NT2/D1 (cell line): ENCODE measurements at regions not wholly inside any gene's neighbourhood (a gene's known extent, or its start where the extent isn't known, plus 50 kb on each side); places are given as distances from the start of the nearest gene placed in this dataset.

Experiments used
- DNase-seq: peaks from one replicate; pipeline ENCODE4 v3.0.0-alpha.2; 2011; ENCODE audit warnings: low read depth, low spot score
- H3K27me3 ChIP-seq: 2 replicates; pipeline ENCODE4 v1.6.0; 2011; ENCODE audit warnings: mild to moderate bottlenecking; ENCODE audit not compliant: insufficient read length, insufficient read depth
- H3K36me3 ChIP-seq: 2 replicates; pipeline ENCODE4 v1.6.1; 2011; ENCODE audit warnings: mild to moderate bottlenecking, low read length, mixed read lengths; ENCODE audit not compliant: insufficient read depth, insufficient read length
- H3K4me1 ChIP-seq: 2 replicates; pipeline ENCODE4 v1.5.1; 2011; ENCODE audit not compliant: insufficient read depth, insufficient read length
- H3K4me3 ChIP-seq: 2 replicates; pipeline ENCODE4 v1.5.1; 2011; ENCODE audit warnings: low read depth; ENCODE audit not compliant: insufficient read length
- H3K9ac ChIP-seq: 2 replicates; pipeline ENCODE4 v1.6.0; 2011; ENCODE audit warnings: low read depth; ENCODE audit not compliant: insufficient read length
- H3K9me3 ChIP-seq: 2 replicates; pipeline ENCODE4 v1.5.1; 2011; ENCODE audit warnings: mild to moderate bottlenecking, low read length; ENCODE audit not compliant: insufficient read depth
- SUZ12 ChIP-seq: IDR thresholded peaks from 2 replicates; pipeline ENCODE4 v1.6.1; 2011; ENCODE audit not compliant: insufficient read length, insufficient read depth; ENCODE audit errors: extremely low read depth
- YY1 ChIP-seq: IDR thresholded peaks from 2 replicates; pipeline ENCODE4 v1.6.1; 2011; ENCODE audit not compliant: insufficient read length, insufficient read depth
- ZNF274 ChIP-seq: IDR thresholded peaks from 2 replicates; pipeline ENCODE4 v1.6.1; 2011; ENCODE audit warnings: mild to moderate bottlenecking, low read depth, low read length

DNA sequence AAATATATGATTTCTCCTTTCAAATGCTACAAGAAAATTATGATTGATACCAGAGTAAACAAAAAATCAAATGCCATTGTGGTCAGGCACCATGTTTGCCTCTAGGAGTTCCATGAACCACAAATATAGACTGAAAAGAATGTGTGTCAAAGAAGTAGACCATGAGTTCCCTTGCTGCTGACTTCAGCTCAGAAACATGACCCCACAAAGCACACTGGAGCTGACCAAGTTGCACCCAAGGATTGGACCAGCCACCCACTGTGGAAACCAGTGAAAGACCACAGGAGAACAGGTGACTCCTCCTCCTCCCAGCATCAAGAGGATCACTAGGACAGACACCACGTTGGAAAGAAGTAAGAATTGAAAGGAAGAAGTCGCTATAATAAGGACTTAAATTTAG is 90.8 kb upstream of the TENT5A start:
- no peak for TF ChIP-seq ZNF274
- no peak for TF ChIP-seq YY1
- no peak for TF ChIP-seq SUZ12
- no peak for DNase-seq
- Histone ChIP-seq H3K36me3 (no peaks in the 10 kb centered on the region), H3K9ac (no peak overlapping the region), H3K9me3 (no peaks in the 10 kb centered on the region), H3K4me1 (no peaks in the 10 kb centered on the region), H3K27me3 (no peaks in the 10 kb centered on the region), H3K4me3 (no peak overlapping the region)

DNA sequence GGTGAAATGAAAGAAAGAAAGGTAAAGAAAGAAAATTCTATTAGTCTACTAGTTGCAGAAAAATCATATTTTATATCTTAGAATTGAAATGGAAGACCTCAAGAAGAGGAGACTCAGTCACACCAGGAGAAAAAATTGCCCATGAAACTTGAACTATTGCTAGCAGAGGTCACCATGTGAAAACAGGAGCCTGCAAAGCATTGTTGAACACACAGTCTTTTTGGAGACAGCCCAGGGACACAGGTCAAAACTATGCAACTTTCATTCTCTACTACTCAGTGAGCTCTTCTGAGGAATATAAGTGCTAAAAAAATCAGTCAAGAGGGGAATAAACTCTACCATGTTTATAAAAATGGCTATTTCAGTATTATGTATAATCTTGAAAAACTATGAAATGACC is 89.8 kb upstream of the TENT5A start:
- Histone ChIP-seq H3K4me1 (no peaks in the 10 kb centered on the region), H3K9ac (no peak overlapping the region), H3K9me3 (no peaks in the 10 kb centered on the region), H3K4me3 (no peak overlapping the region), H3K27me3 (no peaks in the 10 kb centered on the region), H3K36me3 (no peaks in the 10 kb centered on the region)
- no peak for DNase-seq
- no peak for TF ChIP-seq SUZ12
- TF ChIP-seq ZNF274, result no peak
- no peak for TF ChIP-seq YY1

DNA sequence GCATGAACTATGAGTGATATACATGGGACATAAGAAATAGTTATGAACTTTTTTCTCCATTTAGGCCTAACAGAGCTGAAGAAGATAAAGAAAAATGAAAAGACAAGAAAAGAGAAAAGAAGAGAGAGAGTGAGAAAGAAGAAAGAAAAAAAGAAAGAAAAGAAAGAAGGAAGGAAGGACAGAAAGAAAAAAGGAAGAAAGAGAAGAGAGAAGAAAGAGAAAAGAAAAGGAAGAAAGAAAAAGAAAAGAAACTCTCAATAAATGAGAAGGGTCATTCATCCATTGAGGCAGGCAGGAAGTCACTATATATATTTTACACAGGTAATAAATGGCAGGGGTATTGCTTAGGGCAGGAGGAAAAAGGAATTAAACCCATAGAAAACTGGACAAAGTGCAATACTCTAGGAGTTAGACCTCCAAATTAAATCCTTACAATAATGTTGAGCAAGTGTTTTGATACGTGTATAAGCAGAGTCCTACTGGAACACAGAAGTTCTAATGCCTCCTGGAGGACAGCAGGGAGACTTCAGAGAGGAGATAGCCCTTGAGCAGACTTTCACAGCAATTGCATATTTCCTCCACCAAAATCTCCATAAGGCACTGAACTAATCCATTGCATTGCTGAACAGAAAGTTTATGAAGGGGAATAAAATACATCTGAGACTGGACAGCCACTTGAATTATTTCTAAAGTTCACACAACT is 86.4 kb upstream of the TENT5A start:
- no peak overlapping the region for H3K9ac ChIP-seq
- no peaks in the 10 kb centered on the region for H3K36me3 ChIP-seq
- TF ChIP-seq ZNF274 (no peak), YY1 (no peak), SUZ12 (no peak)
- DNase-seq, result no peak
- no peaks in the 10 kb centered on the region for H3K9me3 ChIP-seq
- no peak overlapping the region for H3K4me3 ChIP-seq
- no peaks in the 10 kb centered on the region for H3K4me1 ChIP-seq
- no peaks in the 10 kb centered on the region for H3K27me3 ChIP-seq

DNA sequence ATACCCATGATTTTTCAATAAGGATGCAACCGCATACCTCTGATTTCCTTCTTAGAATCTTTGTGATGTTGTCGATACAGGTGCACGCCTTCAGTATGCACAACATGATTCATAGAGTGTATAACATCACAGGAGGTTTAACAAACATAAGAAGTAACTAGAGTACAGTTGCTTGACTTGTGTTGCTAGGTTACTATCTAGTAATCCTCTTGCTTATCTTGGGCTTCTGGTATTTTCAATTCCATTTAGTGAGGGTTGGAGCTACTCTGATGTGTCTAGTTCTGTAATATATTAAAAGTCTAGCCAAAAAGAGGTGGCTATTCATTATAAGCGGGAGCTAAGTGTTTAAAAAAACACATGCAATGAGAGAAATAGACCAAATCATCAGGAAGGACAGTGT is 85.5 kb upstream of the TENT5A start:
- Histone ChIP-seq H3K9ac (no peak overlapping the region), H3K4me1 (no peaks in the 10 kb centered on the region), H3K4me3 (no peak overlapping the region), H3K27me3 (no peaks in the 10 kb centered on the region), H3K9me3 (no peaks in the 10 kb centered on the region), H3K36me3 (no peaks in the 10 kb centered on the region)
- TF ChIP-seq ZNF274 (no peak), SUZ12 (no peak), YY1 (no peak)
- no peak for DNase-seq

DNA sequence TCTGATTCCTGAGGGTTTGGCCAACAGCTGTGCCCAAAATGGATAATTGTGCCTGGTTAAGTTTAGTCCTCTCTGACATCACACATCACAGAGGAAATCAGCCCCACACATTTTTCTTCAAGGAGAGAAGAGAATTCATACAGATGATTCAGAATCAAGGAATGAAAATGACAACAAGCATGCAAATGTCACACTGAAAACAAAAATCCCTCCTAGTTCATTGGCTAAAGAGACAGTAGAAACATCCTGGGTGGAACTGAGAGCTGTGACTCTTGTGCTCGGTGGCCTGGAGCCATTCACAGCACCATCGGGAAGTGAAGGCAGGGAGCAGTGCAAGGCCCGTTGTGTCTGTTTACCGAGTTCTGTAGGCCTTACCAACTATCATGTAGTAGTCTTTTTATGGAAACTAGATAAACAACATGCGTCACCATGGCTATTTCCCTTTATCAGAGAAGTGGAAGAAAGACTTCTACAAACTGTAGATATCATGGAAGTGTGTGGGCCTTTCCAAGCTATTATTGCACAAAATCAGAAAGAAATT is 81.7 kb upstream of the TENT5A start:
- Histone ChIP-seq H3K4me3 (no peak overlapping the region), H3K27me3 (no peaks in the 10 kb centered on the region), H3K4me1 (no peaks in the 10 kb centered on the region), H3K9ac (no peak overlapping the region), H3K9me3 (no peaks in the 10 kb centered on the region), H3K36me3 (no peaks in the 10 kb centered on the region)
- no peak for TF ChIP-seq ZNF274
- no peak for TF ChIP-seq YY1
- TF ChIP-seq SUZ12, result no peak
- DNase-seq, result no peak

DNA sequence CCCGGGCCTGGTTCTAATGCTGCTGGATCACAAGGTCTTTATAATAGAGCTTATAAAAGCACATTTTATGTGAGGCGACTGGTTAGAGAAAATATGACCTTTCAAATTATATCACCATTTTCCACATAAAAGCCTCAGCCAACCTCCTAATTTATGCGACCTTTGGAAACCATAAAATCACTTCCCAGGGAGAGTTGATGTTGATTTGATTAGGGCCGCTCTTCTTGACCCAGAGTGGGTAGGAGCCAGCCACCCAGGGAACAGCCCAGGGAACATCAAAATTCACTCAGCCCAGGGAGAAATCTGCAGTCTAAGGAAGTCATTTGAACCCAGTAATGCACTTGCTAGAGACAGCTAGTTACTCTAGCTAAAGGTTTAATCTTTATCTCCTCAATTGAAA is 79.8 kb upstream of the TENT5A start:
- DNase-seq, result no peak
- Histone ChIP-seq H3K36me3 (no peaks in the 10 kb centered on the region), H3K9ac (no peak overlapping the region), H3K27me3 (no peaks in the 10 kb centered on the region), H3K4me3 (no peak overlapping the region), H3K4me1 (no peaks in the 10 kb centered on the region), H3K9me3 (no peaks in the 10 kb centered on the region)
- TF ChIP-seq ZNF274 (no peak), SUZ12 (no peak), YY1 (no peak)

DNA sequence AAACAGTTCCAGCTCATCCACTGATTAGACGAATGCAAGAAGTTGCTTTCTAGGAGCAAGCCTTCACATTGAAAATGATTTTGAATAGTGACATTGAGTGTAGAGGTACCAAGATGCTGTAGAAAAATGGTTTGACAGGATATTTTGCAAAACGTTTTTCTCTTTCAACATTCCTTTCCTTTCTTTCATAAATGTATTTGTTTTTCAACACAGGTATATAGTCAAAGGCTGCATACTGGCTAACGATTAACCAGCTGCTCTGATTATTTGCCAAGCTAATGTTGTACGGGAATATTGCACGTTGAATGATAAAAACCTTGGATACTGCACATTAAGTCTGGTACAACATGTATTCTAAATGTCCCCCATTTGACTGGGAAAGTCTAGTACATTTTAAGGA is 78.8 kb upstream of the TENT5A start:
- TF ChIP-seq ZNF274, result no peak
- TF ChIP-seq YY1, result no peak
- TF ChIP-seq SUZ12, result no peak
- Histone ChIP-seq H3K4me3 (no peak overlapping the region), H3K27me3 (no peaks in the 10 kb centered on the region), H3K9me3 (no peaks in the 10 kb centered on the region), H3K9ac (no peak overlapping the region), H3K36me3 (no peaks in the 10 kb centered on the region), H3K4me1 (no peaks in the 10 kb centered on the region)
- no peak for DNase-seq

DNA sequence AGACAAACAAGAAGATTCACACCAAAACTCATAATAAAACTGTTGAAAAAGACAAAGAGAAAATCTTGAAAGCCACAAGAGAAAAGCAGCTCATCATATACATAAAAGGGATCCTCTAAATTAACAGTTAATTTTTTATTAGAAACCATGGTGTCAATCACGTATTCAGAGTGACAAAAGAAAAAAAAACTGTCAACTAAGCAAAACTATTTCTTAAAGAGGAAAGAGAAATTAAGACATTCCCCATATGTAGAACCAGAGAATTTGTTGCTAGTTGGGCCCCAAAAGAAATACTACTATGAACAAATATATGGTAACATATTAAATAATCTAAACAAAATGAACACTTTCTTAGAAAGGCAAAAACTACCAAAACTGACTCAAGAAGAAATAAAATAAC is 74.3 kb upstream of the TENT5A start:
- Histone ChIP-seq H3K27me3 (no peaks in the 10 kb centered on the region), H3K36me3 (no peaks in the 10 kb centered on the region), H3K9ac (no peak overlapping the region), H3K9me3 (no peaks in the 10 kb centered on the region), H3K4me1 (no peaks in the 10 kb centered on the region), H3K4me3 (no peak overlapping the region)
- TF ChIP-seq YY1, result no peak
- no peak for TF ChIP-seq SUZ12
- no peak for TF ChIP-seq ZNF274
- no peak for DNase-seq
